Adrenal gland (tissue), 9 donors: ENCODE measurements at regions not wholly inside any gene's neighbourhood (a gene's known extent, or its start where the extent isn't known, plus 50 kb on each side); places are given as distances from the start of the nearest gene placed in this dataset.

ENCODE experiments used
- DNase-seq, 7 donors: peaks; one replicate each; pipeline ENCODE4 v3.0.0-alpha.2; 2019 to 2020
- H3K27ac ChIP-seq, 5 donors: fragments of 200-600 bp; sonication (generic) in 4 of 5; 1 replicate in 3 of 5; 2 replicates in 2 of 5; pipeline versions ENCODE4 v1.5.1 to v1.8.0; 2016 to 2020; ENCODE audit warnings: mild to moderate bottlenecking in 1 of 5
- H3K27me3 ChIP-seq: fragments of 200-600 bp; 2 replicates; pipeline ENCODE4 v1.8.0; 2021
- H3K36me3 ChIP-seq, 2 donors: fragments of 200-600 bp; replicated peaks in 1 of 2; 1 replicate in 1 of 2; 2 replicates in 1 of 2; pipeline versions ENCODE4 v1.5.1 to v1.8.0; 2018 to 2022
- H3K4me1 ChIP-seq, 2 donors: fragments of 200-600 bp; replicated peaks in 1 of 2; 1 replicate in 1 of 2; 2 replicates in 1 of 2; pipeline versions ENCODE4 v1.5.1 to v1.8.0; 2018 to 2021
- H3K4me3 ChIP-seq, 4 donors: fragments of 200-600 bp; sonication (generic) in 3 of 4; one replicate each; pipeline ENCODE4 v1.5.1; 2016 to 2018
- H3K9me3 ChIP-seq, 3 donors: fragments of 200-600 bp; sonication (generic) in 1 of 3; replicated peaks in 1 of 3; 1 replicate in 2 of 3; 2 replicates in 1 of 3; pipeline versions ENCODE4 v1.5.1 to v1.8.0; 2016 to 2021
- CTCF ChIP-seq, 6 experiments: fragments of 450-650 bp in 4 of 6; fragments of 200-600 bp in 2 of 6; sonication (generic) in 1 of 6; IDR thresholded peaks; 1 replicate in 5 of 6; 2 replicates in 1 of 6; pipeline versions ENCODE4 v1.5.1 to v1.8.0; 2016 to 2021; ENCODE audit warnings: antibody characterized with exemption in 6 of 6, mild to moderate bottlenecking in 2 of 6, moderate library complexity in 1 of 6
- POLR2A ChIP-seq, 2 donors: fragments of 450-650 bp; IDR thresholded peaks; one replicate each; pipeline ENCODE4 v1.6.1; 2017; ENCODE audit warnings: antibody characterized with exemption in 2 of 2, mild to moderate bottlenecking in 2 of 2, moderate library complexity in 1 of 2
- WGBS, 4 donors: extraction: QIAGEN DNeasy Blood & Tissue Kit in 2 of 4; methylation state at CpG; one replicate each; pipeline versions ENCODE4 v1.1.5 to v1.1.7; 2013 to 2017; 5-methylcytosine and 5-hydroxymethylcytosine counted together
- intact Hi-C, 2 donors: fragments of 100-400 bp; cut with DNase I; formaldehyde crosslinking; loops; one replicate each; pipeline versions ENCODE4 v1.14.1 to v1.15.0; 2022 to 2023
- donor health status: healthy with polysubstance abuse.
- donor health status: Bipolar disorder and iron deficiency.
- donor health status: DM: yes; HTN: yes; CAD: no.
- donor health status: DM: no; HTN: no; CAD: no.
- donor health status: DM: no; HTN: no; CAD: no.

- 88 to 97% (median 91%) methylated on average over 5 to 7 of the region's 7 CpGs for WGBS, 4 donors
- no peak overlapping the region for H3K27ac ChIP-seq
- H3K36me3 ChIP-seq = no peaks in the 10 kb centered on the region
- intact Hi-C loops = no loop called here
- H3K4me1 ChIP-seq = no peaks in the 10 kb centered on the region
- H3K9me3 ChIP-seq = no peaks in the 10 kb centered on the region
- no peak for DNase-seq
- TF ChIP-seq CTCF (IDR thresholded peaks at IDR 0.05) (no peak), POLR2A (IDR thresholded peaks at IDR 0.05) (no peak)
- H3K4me3 ChIP-seq = no peak overlapping the region
- no peaks in the 10 kb centered on the region for H3K27me3 ChIP-seq
Measured at GRCh38 chr20:47931443-47931842, 146.2 kb upstream of the SULF2 start.

DNA sequence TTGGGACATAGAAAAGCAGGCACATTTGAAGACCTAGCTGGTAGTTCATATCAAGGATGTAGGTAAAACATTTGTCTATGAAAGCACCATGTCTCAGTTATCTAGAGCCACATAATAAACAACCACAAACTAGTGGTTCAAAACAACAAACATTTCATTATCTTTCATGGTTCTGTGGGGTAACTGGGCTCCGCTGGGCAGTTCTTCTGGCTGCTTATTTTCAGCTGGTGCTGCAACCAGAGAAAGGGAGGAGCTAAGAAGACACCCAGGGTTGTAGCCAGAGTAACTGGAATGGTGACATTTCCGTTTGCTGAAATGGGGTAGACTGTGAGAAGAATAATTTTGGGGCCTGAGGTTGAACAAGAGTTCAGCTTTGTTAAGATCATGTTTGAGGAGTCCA is 145.7 kb upstream of the SULF2 start:
- WGBS, 4 donors = 90 to 98% (median 95%) methylated on average over 2 of the region's 2 CpGs
- intact Hi-C loops = no loop called here

GRCh38 chr20:47929368-47930115 is 144.3 kb upstream of the SULF2 start:
- peak overlapping the region in 1 of 5 donors; percentile 59 for H3K27ac ChIP-seq
- 57 to 72% (median 66%) methylated on average over 5 to 6 of the region's 6 CpGs for WGBS, 4 donors
- no peak for TF ChIP-seq POLR2A (IDR thresholded peaks at IDR 0.05)
- no peak for TF ChIP-seq CTCF (IDR thresholded peaks at IDR 0.05)
- intact Hi-C loops = no loop called here
- peak in 5 of 7 donors; percentile 20 to 60 (median 29) for DNase-seq
- no peaks in the 10 kb centered on the region for H3K9me3 ChIP-seq
- no peaks in the 10 kb centered on the region for H3K4me1 ChIP-seq
- H3K4me3 ChIP-seq = no peak overlapping the region
- H3K36me3 ChIP-seq = no peaks in the 10 kb centered on the region
- H3K27me3 ChIP-seq = no peaks in the 10 kb centered on the region

More for the DNA sequence above, 145.7 kb upstream of the SULF2 start:
- TF ChIP-seq CTCF (IDR thresholded peaks at IDR 0.05) = no peak
- no peak for TF ChIP-seq POLR2A (IDR thresholded peaks at IDR 0.05)
- DNase-seq = no peak
- Histone ChIP-seq H3K9me3 (no peaks in the 10 kb centered on the region), H3K36me3 (no peaks in the 10 kb centered on the region), H3K27me3 (no peaks in the 10 kb centered on the region), H3K27ac (no peak overlapping the region), H3K4me3 (no peak overlapping the region), H3K4me1 (no peaks in the 10 kb centered on the region)

- Histone ChIP-seq H3K36me3 (no peaks in the 10 kb centered on the region), H3K27ac (no peak overlapping the region), H3K4me3 (no peak overlapping the region), H3K4me1 (no peaks in the 10 kb centered on the region), H3K9me3 (no peaks in the 10 kb centered on the region), H3K27me3 (no peaks in the 10 kb centered on the region)
- no peak for TF ChIP-seq POLR2A (IDR thresholded peaks at IDR 0.05)
- TF ChIP-seq CTCF (IDR thresholded peaks at IDR 0.05) = no peak
- DNase-seq = no peak
- intact Hi-C loops = no loop called here
Measured at GRCh38 chr20:47927944-47928343, 142.7 kb upstream of the SULF2 start.
